C4-2B (cell line): ENCODE measurements at regions not wholly inside any gene's neighbourhood (a gene's known extent, or its start where the extent isn't known, plus 50 kb on each side); places are given as distances from the start of the nearest gene placed in this dataset.

Source experiments
- H3K27ac ChIP-seq: fragments of 450-650 bp; 2 replicates; pipeline ENCODE4 v1.5.1; 2017
- CTCF ChIP-seq: fragments of 450-650 bp; conservative IDR thresholded peaks from 2 replicates; pipeline ENCODE4 v1.5.1; 2017; ENCODE audit warnings: mild to moderate bottlenecking
- ZFX ChIP-seq: fragments of 450-650 bp; IDR thresholded peaks from 2 replicates; pipeline ENCODE4 v1.6.1; 2017

DNA sequence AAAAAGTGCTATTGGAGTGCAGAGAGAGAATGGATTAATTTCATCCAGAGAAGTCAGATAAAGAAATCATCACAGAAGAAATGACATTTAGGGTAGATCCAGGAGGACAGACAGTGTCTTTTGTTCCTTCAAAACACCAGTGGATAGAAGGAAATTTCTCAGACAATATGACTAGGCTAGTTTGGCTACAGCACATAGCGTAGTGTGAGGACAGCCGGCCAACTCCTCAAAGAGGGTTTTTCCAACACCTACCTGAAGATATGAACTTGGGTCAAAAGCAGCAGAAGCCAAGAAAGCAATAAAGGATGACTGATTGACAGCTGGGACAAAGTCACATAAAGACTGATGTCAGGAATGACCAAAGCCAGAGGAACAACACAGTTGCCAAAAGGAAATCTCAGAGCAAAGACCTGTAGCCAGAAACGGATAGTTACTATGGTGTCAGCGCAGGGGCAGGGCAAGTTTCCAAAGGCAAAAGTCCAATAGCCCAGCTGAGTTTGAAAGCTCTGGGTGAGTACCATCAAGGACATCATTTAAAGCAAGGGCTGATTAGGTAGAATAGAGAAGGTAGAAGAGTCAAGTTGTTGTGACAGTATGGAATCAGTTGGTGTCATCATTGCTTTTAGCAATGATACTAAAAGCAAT lies 58.7 kb upstream of the PDE3A start:
- H3K27ac ChIP-seq: no peak overlapping the region
- TF ChIP-seq ZFX (no peak), CTCF (no peak)

DNA sequence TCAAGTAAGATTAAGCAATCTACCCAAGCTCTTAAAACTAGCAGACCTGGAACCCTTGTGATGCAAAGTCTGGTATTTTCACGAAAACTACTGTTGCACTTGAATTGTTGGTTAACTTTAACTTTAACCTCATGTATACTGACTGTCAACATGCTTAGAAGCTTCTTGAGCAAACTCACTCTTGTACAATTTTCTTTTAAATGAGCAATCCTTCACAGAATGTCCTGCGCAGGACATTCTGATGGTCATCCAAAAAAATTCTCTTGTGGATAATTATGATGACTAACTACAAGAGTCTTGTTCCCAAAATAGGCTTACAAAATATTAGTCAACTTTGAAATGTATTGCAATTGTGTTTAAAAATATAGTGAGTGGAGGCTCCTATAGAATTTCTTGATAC lies 54.0 kb upstream of the PDE3A start:
- H3K27ac ChIP-seq: no peak overlapping the region
- TF ChIP-seq CTCF (no peak), ZFX (no peak)

GRCh38 chr12:20317554-20317953 lies 50.8 kb upstream of the PDE3A start:
- TF ChIP-seq ZFX: no peak
- no peak for TF ChIP-seq CTCF
- no peak overlapping the region for H3K27ac ChIP-seq
